ENCODE measurements at regions not wholly inside any gene's neighbourhood (a gene's known extent, or its start where the extent isn't known, plus 50 kb on each side); places are given as distances from the start of the nearest gene placed in this dataset.

DNA sequence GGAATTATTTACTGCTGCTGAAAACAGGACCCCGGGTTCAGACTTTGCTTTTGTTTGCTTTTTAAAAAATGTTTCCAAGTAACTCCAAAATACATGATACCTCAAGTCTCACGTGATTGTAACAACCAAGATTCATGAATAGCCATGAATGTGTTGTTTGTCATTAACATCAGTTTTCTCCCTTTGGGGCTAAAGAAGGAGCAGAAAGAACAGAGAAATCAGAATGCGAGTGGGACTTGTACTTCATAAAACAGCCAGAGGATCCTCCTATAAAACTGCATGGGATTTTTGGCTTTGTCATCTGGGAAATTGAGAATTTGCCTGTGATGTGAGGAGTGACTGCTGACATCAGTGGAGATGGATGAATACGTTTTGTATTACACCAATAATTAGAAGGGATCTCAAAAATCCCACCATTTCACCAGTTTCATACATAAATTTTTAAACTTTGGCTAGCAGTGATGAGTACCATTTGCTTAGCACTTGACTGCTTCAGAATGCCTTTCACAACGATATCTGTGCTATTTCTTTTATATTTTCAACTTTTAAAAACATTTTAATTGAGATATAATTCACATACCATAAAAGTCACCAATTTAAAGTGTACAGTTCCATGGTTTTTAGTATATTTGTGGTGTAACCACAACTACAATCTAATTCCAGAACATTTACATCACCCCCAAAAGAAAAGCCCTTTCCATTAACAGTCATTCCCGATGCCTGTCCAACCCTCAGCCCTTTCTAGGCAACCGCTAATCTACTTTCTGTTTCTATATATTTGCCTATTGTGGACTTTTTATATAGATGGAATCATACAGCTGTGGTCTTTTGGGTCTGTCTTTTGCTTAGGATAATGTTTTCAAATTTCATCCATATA, 126.9 kb upstream of the ANKRD55 start:
- TF ChIP-seq SIN3A (IDR thresholded peaks at IDR 0.05; ENCODE audit: borderline replicate concordance, insufficient read depth, low read length) (no peak), POLR2AphosphoS5 (IDR thresholded peaks at IDR 0.05; ENCODE audit: low read depth, low read length) (no peak), TAF1 (IDR thresholded peaks at IDR 0.05; ENCODE audit: borderline replicate concordance, insufficient read depth, low read length) (no peak), FOXP2 (optimal IDR thresholded peaks at IDR 0.05; ENCODE audit: borderline replicate concordance, extremely low read depth, extremely low read length, insufficient read depth) (no peak)
- TF ChIP-seq, protein P1, sequence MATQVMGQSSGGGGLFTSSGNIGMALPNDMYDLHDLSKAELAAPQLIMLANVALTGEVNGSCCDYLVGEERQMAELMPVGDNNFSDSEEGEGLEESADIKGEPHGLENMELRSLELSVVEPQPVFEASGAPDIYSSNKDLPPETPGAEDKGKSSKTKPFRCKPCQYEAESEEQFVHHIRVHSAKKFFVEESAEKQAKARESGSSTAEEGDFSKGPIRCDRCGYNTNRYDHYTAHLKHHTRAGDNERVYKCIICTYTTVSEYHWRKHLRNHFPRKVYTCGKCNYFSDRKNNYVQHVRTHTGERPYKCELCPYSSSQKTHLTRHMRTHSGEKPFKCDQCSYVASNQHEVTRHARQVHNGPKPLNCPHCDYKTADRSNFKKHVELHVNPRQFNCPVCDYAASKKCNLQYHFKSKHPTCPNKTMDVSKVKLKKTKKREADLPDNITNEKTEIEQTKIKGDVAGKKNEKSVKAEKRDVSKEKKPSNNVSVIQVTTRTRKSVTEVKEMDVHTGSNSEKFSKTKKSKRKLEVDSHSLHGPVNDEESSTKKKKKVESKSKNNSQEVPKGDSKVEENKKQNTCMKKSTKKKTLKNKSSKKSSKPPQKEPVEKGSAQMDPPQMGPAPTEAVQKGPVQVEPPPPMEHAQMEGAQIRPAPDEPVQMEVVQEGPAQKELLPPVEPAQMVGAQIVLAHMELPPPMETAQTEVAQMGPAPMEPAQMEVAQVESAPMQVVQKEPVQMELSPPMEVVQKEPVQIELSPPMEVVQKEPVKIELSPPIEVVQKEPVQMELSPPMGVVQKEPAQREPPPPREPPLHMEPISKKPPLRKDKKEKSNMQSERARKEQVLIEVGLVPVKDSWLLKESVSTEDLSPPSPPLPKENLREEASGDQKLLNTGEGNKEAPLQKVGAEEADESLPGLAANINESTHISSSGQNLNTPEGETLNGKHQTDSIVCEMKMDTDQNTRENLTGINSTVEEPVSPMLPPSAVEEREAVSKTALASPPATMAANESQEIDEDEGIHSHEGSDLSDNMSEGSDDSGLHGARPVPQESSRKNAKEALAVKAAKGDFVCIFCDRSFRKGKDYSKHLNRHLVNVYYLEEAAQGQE (IDR thresholded peaks at IDR 0.05; ENCODE audit: insufficient read depth in 1 of 2, low read depth in 2 of 2, low read length in 2 of 2) = no peak

DNA sequence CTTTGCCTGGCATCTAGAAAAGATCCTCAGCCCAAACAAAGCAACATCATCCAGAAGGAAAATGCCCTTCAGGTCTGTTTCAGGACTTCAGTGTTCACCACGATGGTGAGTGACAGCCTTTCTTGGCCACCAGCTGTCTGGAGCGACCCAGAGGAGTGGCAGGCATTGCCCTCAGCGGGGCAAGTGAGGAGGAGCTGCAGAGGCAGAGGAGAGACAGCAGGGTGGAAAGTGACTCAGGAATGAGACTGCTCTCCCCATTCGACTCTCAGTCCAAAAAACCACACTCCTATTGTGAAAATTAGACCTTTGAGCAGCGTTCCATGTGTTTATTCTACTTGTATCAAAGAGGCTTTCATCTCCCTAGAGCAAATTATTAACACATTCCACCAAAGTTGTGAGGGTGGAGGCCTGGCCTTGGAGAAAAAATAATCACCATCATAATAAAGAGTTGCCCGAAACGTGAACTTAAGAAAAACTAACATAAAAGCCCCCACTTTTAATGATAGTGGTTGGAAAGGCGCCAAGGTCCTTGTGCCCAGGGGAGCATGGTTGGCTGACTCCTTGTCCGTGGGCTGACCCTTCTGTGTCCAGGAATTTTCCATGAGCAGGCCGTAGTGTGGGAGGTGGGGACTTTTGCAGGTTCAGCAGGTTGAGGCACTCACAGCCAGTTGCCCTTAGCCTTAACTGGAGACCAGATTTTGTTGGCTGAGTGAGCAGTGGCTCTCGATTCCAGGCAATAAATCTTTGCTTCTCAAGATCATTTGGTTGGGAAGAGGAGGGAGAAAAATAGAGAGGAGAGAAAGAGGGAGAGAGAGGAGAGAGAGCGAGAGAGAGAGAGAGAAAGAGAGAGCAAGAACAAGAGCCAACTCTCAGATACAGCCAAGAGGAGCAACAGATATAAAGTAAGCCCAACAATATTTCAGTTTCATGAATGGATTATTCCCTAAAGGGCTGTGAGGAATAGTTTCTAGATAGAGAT, 125.9 kb upstream of the ANKRD55 start:
- no peak for TF ChIP-seq POLR2AphosphoS5 (IDR thresholded peaks at IDR 0.05; ENCODE audit: low read depth, low read length)
- TF ChIP-seq, protein P1 (IDR thresholded peaks at IDR 0.05; ENCODE audit: insufficient read depth in 1 of 2, low read depth in 2 of 2, low read length in 2 of 2) = no peak
- TF ChIP-seq SIN3A (IDR thresholded peaks at IDR 0.05; ENCODE audit: borderline replicate concordance, insufficient read depth, low read length) = no peak
- no peak for TF ChIP-seq FOXP2 (optimal IDR thresholded peaks at IDR 0.05; ENCODE audit: borderline replicate concordance, extremely low read depth, extremely low read length, insufficient read depth)
- no peak for TF ChIP-seq TAF1 (IDR thresholded peaks at IDR 0.05; ENCODE audit: borderline replicate concordance, insufficient read depth, low read length)

DNA sequence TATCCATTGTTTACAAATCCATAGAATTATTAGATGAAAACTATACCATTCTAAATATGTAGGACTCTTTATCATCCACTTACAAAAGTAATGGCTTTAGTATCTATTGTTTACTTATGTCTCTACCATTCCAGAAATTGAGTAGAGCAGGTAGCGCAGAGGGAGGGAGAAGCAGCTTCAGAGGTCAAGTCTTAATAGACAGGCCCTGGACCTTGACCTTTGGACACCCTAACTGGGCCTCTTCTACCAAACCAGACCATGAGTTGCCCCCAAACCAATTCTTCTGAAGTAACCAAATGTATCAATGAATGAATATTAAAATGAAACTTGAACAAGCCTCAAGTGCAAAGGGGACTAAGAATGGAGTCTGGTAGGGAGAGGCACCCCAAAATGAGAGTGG, 124.9 kb upstream of the ANKRD55 start:
- TF ChIP-seq SIN3A (IDR thresholded peaks at IDR 0.05; ENCODE audit: borderline replicate concordance, insufficient read depth, low read length) (no peak), TAF1 (IDR thresholded peaks at IDR 0.05; ENCODE audit: borderline replicate concordance, insufficient read depth, low read length) (no peak), POLR2AphosphoS5 (IDR thresholded peaks at IDR 0.05; ENCODE audit: low read depth, low read length) (no peak), FOXP2 (optimal IDR thresholded peaks at IDR 0.05; ENCODE audit: borderline replicate concordance, extremely low read depth, extremely low read length, insufficient read depth) (no peak)
- TF ChIP-seq, protein P1 (IDR thresholded peaks at IDR 0.05; ENCODE audit: insufficient read depth in 1 of 2, low read depth in 2 of 2, low read length in 2 of 2) = no peak

DNA sequence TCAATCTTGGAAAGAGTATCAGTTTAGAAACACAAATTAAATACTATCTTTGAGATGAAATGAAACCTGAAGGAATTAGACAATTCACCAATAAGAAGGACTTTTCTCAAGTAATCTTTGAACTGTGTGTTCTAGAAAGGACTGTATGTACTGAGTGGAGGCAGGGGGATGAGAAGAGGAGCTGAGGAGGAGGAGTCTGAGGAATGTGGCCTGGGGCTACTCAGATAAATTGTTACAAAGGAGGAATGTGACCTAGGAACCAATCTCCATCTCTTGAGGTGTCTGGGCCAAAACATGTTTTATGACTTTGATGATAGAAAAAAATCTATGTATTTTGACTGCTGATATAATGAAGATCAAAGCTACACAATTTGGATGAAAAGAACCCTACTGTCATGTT, 124.3 kb upstream of the ANKRD55 start:
- TF ChIP-seq POLR2AphosphoS5 (IDR thresholded peaks at IDR 0.05; ENCODE audit: low read depth, low read length) = no peak
- TF ChIP-seq, protein P1 (IDR thresholded peaks at IDR 0.05; ENCODE audit: insufficient read depth in 1 of 2, low read depth in 2 of 2, low read length in 2 of 2) = no peak
- TF ChIP-seq SIN3A (IDR thresholded peaks at IDR 0.05; ENCODE audit: borderline replicate concordance, insufficient read depth, low read length) = no peak
- no peak for TF ChIP-seq TAF1 (IDR thresholded peaks at IDR 0.05; ENCODE audit: borderline replicate concordance, insufficient read depth, low read length)

Data from PFSK-1 (cell line).